Mesenchymal stem cell (in vitro differentiated cells and primary cell): ENCODE measurements at regions not wholly inside any gene's neighbourhood (a gene's known extent, or its start where the extent isn't known, plus 50 kb on each side); places are given as distances from the start of the nearest gene placed in this dataset.

Experiments used
- DNase-seq: peaks from one replicate; pipeline ENCODE4 v3.0.0-alpha.2; 2013
- H2AFZ ChIP-seq: one replicate; pipeline ENCODE4 v1.6.1; 2013; ENCODE audit warnings: low read depth, mild to moderate bottlenecking, control low read depth, inconsistent platforms, low read length, moderate library complexity
- H2AK5ac ChIP-seq: 2 replicates; pipeline ENCODE4 v1.6.1; 2013; ENCODE audit warnings: low read length, moderate library complexity, mild to moderate bottlenecking, inconsistent platforms; ENCODE audit not compliant: severe bottlenecking
- H2BK120ac ChIP-seq: one replicate; pipeline ENCODE4 v1.6.1; 2013; ENCODE audit warnings: low read depth, mild to moderate bottlenecking, inconsistent platforms, low read length, moderate library complexity
- H2BK12ac ChIP-seq, 2 experiments: one replicate each; pipeline ENCODE4 v1.6.1; 2013; ENCODE audit warnings: inconsistent platforms in 2 of 2, low read length in 2 of 2, mild to moderate bottlenecking in 2 of 2, moderate library complexity in 2 of 2, control low read depth in 1 of 2
- H2BK15ac ChIP-seq: one replicate; pipeline ENCODE4 v1.6.1; 2013; ENCODE audit warnings: mild to moderate bottlenecking, low read depth, inconsistent platforms; ENCODE audit not compliant: poor library complexity, severe bottlenecking
- H2BK5ac ChIP-seq: 2 replicates; pipeline ENCODE4 v1.6.1; 2013; ENCODE audit warnings: low read depth, mild to moderate bottlenecking, low read length, control low read depth, inconsistent platforms; ENCODE audit not compliant: poor library complexity, severe bottlenecking
- H3K14ac ChIP-seq, 2 experiments: one replicate each; pipeline ENCODE4 v1.6.1; 2013; ENCODE audit warnings: inconsistent platforms in 2 of 2, low read length in 2 of 2, control low read depth in 1 of 2, mild to moderate bottlenecking in 1 of 2, moderate library complexity in 1 of 2
- H3K18ac ChIP-seq, 2 experiments: one replicate each; pipeline ENCODE4 v1.6.1; 2013; ENCODE audit warnings: inconsistent platforms in 2 of 2, low read length in 2 of 2, control low read depth in 1 of 2, low read depth in 1 of 2, mild to moderate bottlenecking in 1 of 2
- H3K23ac ChIP-seq, 2 experiments: one replicate each; pipeline ENCODE4 v1.6.1; 2013; ENCODE audit warnings: inconsistent platforms in 2 of 2, low read length in 2 of 2, mild to moderate bottlenecking in 2 of 2, moderate library complexity in 2 of 2, control low read depth in 1 of 2
- H3K27ac ChIP-seq: 2 replicates; pipeline ENCODE4 v1.5.1; 2013; ENCODE audit warnings: mild to moderate bottlenecking, moderate library complexity, low read length, control low read depth, inconsistent platforms; ENCODE audit not compliant: poor library complexity, severe bottlenecking
- H3K27me3 ChIP-seq, 2 experiments: 2 replicates each; pipeline versions ENCODE4 v1.6.1 to v1.7.0; 2013; ENCODE audit warnings: low read length in 2 of 2, mild to moderate bottlenecking in 2 of 2, moderate library complexity in 2 of 2, control low read depth in 1 of 2, inconsistent platforms in 1 of 2; ENCODE audit not compliant: control insufficient read depth in 1 of 2, insufficient read depth in 1 of 2
- H3K36me3 ChIP-seq, 2 experiments: 2 replicates each; pipeline versions ENCODE4 v1.6.1 to v1.7.0; 2013; ENCODE audit warnings: low read length in 2 of 2, control low read depth in 1 of 2, inconsistent platforms in 1 of 2, low read depth in 1 of 2, mild to moderate bottlenecking in 1 of 2; ENCODE audit not compliant: insufficient read depth in 2 of 2, control insufficient read depth in 1 of 2
- H3K4ac ChIP-seq, 2 experiments: one replicate each; pipeline ENCODE4 v1.6.1; 2013; ENCODE audit warnings: inconsistent platforms in 2 of 2, low read length in 2 of 2, mild to moderate bottlenecking in 2 of 2, moderate library complexity in 2 of 2, control low read depth in 1 of 2, low read depth in 1 of 2
- H3K4me1 ChIP-seq: 2 replicates; pipeline ENCODE4 v1.6.1; 2013; ENCODE audit warnings: low read depth, low read length, control low read depth; ENCODE audit not compliant: control insufficient read depth, insufficient read depth
- H3K4me2 ChIP-seq: 2 replicates; pipeline ENCODE4 v1.6.1; 2013; ENCODE audit warnings: low read length, mild to moderate bottlenecking, inconsistent platforms; ENCODE audit not compliant: poor library complexity, severe bottlenecking
- H3K4me3 ChIP-seq, 2 experiments: 2 replicates each; pipeline versions ENCODE4 v1.5.1 to v1.7.0; 2013; ENCODE audit warnings: low read length in 2 of 2, mild to moderate bottlenecking in 2 of 2, control low read depth in 1 of 2, low read depth in 1 of 2; ENCODE audit not compliant: insufficient read depth in 1 of 2
- H3K79me1 ChIP-seq: replicated peaks from 2 replicates; pipeline ENCODE4 v1.6.1; 2013; ENCODE audit warnings: mild to moderate bottlenecking, control low read depth, low read length, inconsistent platforms; ENCODE audit not compliant: poor library complexity, severe bottlenecking
- H3K9ac ChIP-seq: 2 replicates; pipeline ENCODE4 v1.7.0; 2013; ENCODE audit warnings: mild to moderate bottlenecking, low read length, moderate library complexity
- H3K9me3 ChIP-seq: 2 replicates; pipeline ENCODE4 v1.7.0; 2013; ENCODE audit warnings: mild to moderate bottlenecking, low read length; ENCODE audit not compliant: control insufficient read depth
- H4K8ac ChIP-seq: one replicate; pipeline ENCODE4 v1.6.1; 2013; ENCODE audit warnings: inconsistent platforms, mild to moderate bottlenecking, low read length, moderate library complexity
- H4K91ac ChIP-seq: one replicate; pipeline ENCODE4 v1.6.1; 2013; ENCODE audit warnings: mild to moderate bottlenecking, low read length, inconsistent platforms
- WGBS: methylation state at CpG from one replicate; pipeline ENCODE4 v1.1.7; 2013; ENCODE audit warnings: mixed read lengths; 5-methylcytosine and 5-hydroxymethylcytosine counted together

DNA sequence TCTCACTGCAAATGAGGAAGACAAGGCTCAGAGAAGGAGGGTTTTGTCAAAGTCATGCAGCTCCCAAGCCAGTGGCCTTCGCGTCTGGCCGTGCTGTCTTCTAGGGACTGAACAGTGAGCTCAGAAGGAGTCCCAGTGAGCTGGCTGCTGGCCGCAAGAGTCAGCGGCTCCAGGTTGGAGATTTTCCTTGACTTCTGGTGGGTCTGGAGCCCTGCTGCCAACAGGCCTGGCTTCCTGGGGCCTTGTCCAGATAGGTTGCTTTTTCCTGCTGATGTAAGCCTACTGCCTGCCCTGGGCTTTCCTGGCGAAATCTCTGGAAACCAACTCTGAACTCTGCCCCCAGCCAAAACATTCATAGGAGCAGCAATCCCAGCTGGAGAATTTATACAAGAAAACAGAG is 272.7 kb upstream of the CADM1 start:
- no peaks in the 10 kb centered on the region for H3K36me3 ChIP-seq
- no peak overlapping the region for H2BK12ac ChIP-seq
- no peaks in the 10 kb centered on the region for H3K79me1 ChIP-seq
- no peak overlapping the region for H4K8ac ChIP-seq
- no peak overlapping the region for H3K9ac ChIP-seq
- no peak overlapping the region for H3K18ac ChIP-seq
- H3K14ac ChIP-seq = no peak overlapping the region
- H3K27me3 ChIP-seq = peaks cover 0 to 4% of the 10 kb centered on the region in 2 experiments
- H2AK5ac ChIP-seq = no peak overlapping the region
- no peak overlapping the region for H4K91ac ChIP-seq
- no peak for DNase-seq
- WGBS = 74% methylated on average over 6 of the region's 6 CpGs
- H3K4ac ChIP-seq = no peak overlapping the region
- no peak overlapping the region for H2AFZ ChIP-seq
- no peak overlapping the region for H3K4me3 ChIP-seq
- H3K27ac ChIP-seq = no peak overlapping the region
- no peak overlapping the region for H2BK5ac ChIP-seq
- H3K4me2 ChIP-seq = no peak overlapping the region
- no peaks in the 10 kb centered on the region for H3K9me3 ChIP-seq
- no peak overlapping the region for H3K23ac ChIP-seq
- no peaks in the 10 kb centered on the region for H3K4me1 ChIP-seq
- no peak overlapping the region for H2BK15ac ChIP-seq
- H2BK120ac ChIP-seq = no peak overlapping the region

- Histone ChIP-seq H2BK120ac (no peak overlapping the region), H3K23ac (no peak overlapping the region), H2BK5ac (no peak overlapping the region), H4K91ac (no peak overlapping the region), H3K4ac (no peak overlapping the region), H3K36me3 (no peaks in the 10 kb centered on the region), H3K9ac (no peak overlapping the region), H2AFZ (no peak overlapping the region), H3K27ac (no peak overlapping the region), H3K4me2 (no peak overlapping the region), H3K18ac (no peak overlapping the region), H2AK5ac (no peak overlapping the region), H3K27me3 (peaks cover 0 to 4% of the 10 kb centered on the region in 2 experiments), H2BK15ac (no peak overlapping the region), H2BK12ac (no peak overlapping the region), H3K9me3 (no peaks in the 10 kb centered on the region), H3K4me3 (no peak overlapping the region), H3K4me1 (no peaks in the 10 kb centered on the region), H3K14ac (peak overlapping the region in 1 of 2 experiments; percentile 30), H4K8ac (no peak overlapping the region), H3K79me1 (no peaks in the 10 kb centered on the region)
- no peak for DNase-seq
- WGBS = 88% methylated on average over 3 of the region's 4 CpGs
Measured at GRCh38 chr11:115775846-115776245, 271.6 kb upstream of the CADM1 start.

GRCh38 chr11:115774756-115775155 is 270.5 kb upstream of the CADM1 start:
- 94% methylated on average over 7 of the region's 7 CpGs for WGBS
- H3K27me3 ChIP-seq = peaks cover 0 to 4% of the 10 kb centered on the region in 2 experiments
- no peak overlapping the region for H3K4ac ChIP-seq
- H2AK5ac ChIP-seq = no peak overlapping the region
- H3K9ac ChIP-seq = no peak overlapping the region
- H2BK5ac ChIP-seq = no peak overlapping the region
- H3K18ac ChIP-seq = no peak overlapping the region
- no peak overlapping the region for H2AFZ ChIP-seq
- H3K36me3 ChIP-seq = no peaks in the 10 kb centered on the region
- no peak overlapping the region for H4K8ac ChIP-seq
- H3K27ac ChIP-seq = no peak overlapping the region
- no peak overlapping the region for H3K4me3 ChIP-seq
- H2BK12ac ChIP-seq = no peak overlapping the region
- H3K79me1 ChIP-seq = no peaks in the 10 kb centered on the region
- no peak overlapping the region for H2BK120ac ChIP-seq
- no peak overlapping the region for H3K4me2 ChIP-seq
- no peaks in the 10 kb centered on the region for H3K4me1 ChIP-seq
- no peak overlapping the region for H3K23ac ChIP-seq
- no peaks in the 10 kb centered on the region for H3K9me3 ChIP-seq
- no peak overlapping the region for H4K91ac ChIP-seq
- no peak overlapping the region for H2BK15ac ChIP-seq
- no peak overlapping the region for H3K14ac ChIP-seq
- DNase-seq = no peak

DNA sequence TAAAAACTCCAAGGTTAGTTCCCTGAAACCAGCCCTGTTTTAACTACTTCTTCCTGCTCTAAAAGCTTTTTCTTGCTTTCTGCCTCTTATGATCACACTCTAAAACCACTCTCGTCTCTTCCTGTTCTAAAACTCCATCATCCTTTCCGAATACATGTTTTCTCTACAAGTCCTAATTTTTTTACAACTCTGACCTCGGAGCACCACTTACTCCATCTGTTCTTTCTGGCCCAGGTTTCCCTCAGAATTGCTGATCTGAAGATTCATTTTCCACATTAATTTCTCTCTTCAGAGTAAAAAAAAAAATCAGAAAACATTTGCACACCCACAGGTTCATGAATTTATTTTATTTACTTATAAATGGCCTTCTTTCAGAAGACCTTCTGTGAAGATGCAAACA is 265.7 kb upstream of the CADM1 start:
- Histone ChIP-seq H2BK15ac (no peak overlapping the region), H2BK120ac (no peak overlapping the region), H2AK5ac (no peak overlapping the region), H3K27ac (no peak overlapping the region), H3K23ac (no peak overlapping the region), H3K9me3 (no peaks in the 10 kb centered on the region), H3K9ac (no peak overlapping the region), H3K79me1 (no peaks in the 10 kb centered on the region), H3K14ac (no peak overlapping the region), H3K27me3 (peaks cover 6 to 14% of the 10 kb centered on the region in 2 experiments), H2BK5ac (no peak overlapping the region), H4K91ac (no peak overlapping the region), H3K18ac (no peak overlapping the region), H3K4ac (no peak overlapping the region), H2AFZ (no peak overlapping the region), H3K4me1 (no peaks in the 10 kb centered on the region), H3K4me3 (no peak overlapping the region), H4K8ac (no peak overlapping the region), H3K4me2 (no peak overlapping the region), H3K36me3 (no peaks in the 10 kb centered on the region), H2BK12ac (no peak overlapping the region)
- 68% methylated on average over 3 of the region's 3 CpGs for whole genome bisulfite sequencing
- no peak for DNase-seq
